SK-N-SH treated with all-trans-retinoic acid at 6 μM for 48 hours (cell line): ENCODE measurements at regions not wholly inside any gene's neighbourhood (a gene's known extent, or its start where the extent isn't known, plus 50 kb on each side); places are given as distances from the start of the nearest gene placed in this dataset.

Experiments used
- ARNTL ChIP-seq: fragments of 450-650 bp; formaldehyde crosslinking; IDR thresholded peaks from 2 replicates; pipeline ENCODE4 v1.5.0; 2020; ENCODE audit warnings: low read depth, mild to moderate bottlenecking, moderate library complexity, borderline replicate concordance
- CREB5 ChIP-seq: fragments of 250-450 bp; sonication (Bioruptor Pico); IDR thresholded peaks from 2 replicates; pipeline ENCODE4 v1.5.1; 2020; ENCODE audit warnings: low read depth, mild to moderate bottlenecking, moderate library complexity
- CSRNP3 ChIP-seq: fragments of 250-450 bp; sonication (Bioruptor Pico); IDR thresholded peaks from 2 replicates; pipeline ENCODE4 v1.5.1; 2021; ENCODE audit warnings: mild to moderate bottlenecking, moderate library complexity
- ESRRG ChIP-seq: fragments of 250-450 bp; sonication (Bioruptor Pico); IDR thresholded peaks from 2 replicates; pipeline ENCODE4 v1.6.1; 2021; ENCODE audit warnings: mild to moderate bottlenecking
- GLIS3 ChIP-seq: fragments of 250-450 bp; sonication (Bioruptor Pico); IDR thresholded peaks from 2 replicates; pipeline ENCODE4 v1.5.0; 2020; ENCODE audit warnings: mild to moderate bottlenecking, moderate library complexity
- PATZ1 ChIP-seq: fragments of 250-450 bp; sonication (Bioruptor Pico); IDR thresholded peaks from 2 replicates; pipeline ENCODE4 v1.8.0; 2020; ENCODE audit warnings: mild to moderate bottlenecking, moderate library complexity, borderline replicate concordance
- PPARA ChIP-seq: fragments of 250-450 bp; sonication (Bioruptor Pico); IDR thresholded peaks from 2 replicates; pipeline ENCODE4 v1.5.0; 2020; ENCODE audit warnings: mild to moderate bottlenecking, borderline replicate concordance
- TCF4 ChIP-seq: fragments of 250-450 bp; sonication (Bioruptor Pico); IDR thresholded peaks from 2 replicates; pipeline ENCODE4 v1.8.0; 2021; ENCODE audit warnings: mild to moderate bottlenecking, moderate library complexity, borderline replicate concordance
- TOX ChIP-seq: fragments of 250-450 bp; sonication (Bioruptor Pico); IDR thresholded peaks from 2 replicates; pipeline ENCODE4 v1.8.0; 2021; ENCODE audit warnings: mild to moderate bottlenecking, moderate library complexity, borderline replicate concordance
- TSHZ2 ChIP-seq: fragments of 250-450 bp; sonication (Bioruptor Pico); IDR thresholded peaks from 2 replicates; pipeline ENCODE4 v1.5.0; 2020; ENCODE audit warnings: mild to moderate bottlenecking, moderate library complexity
- ZFP3 ChIP-seq: fragments of 250-450 bp; sonication (Bioruptor Pico); IDR thresholded peaks from 2 replicates; pipeline ENCODE4 v1.5.0; 2020; ENCODE audit warnings: mild to moderate bottlenecking, moderate library complexity
- ZFP30 ChIP-seq: fragments of 450-650 bp; formaldehyde crosslinking; IDR thresholded peaks from 2 replicates; pipeline ENCODE4 v1.5.0; 2022; ENCODE audit warnings: mild to moderate bottlenecking, moderate library complexity
- ZNF565 ChIP-seq: fragments of 450-650 bp; formaldehyde crosslinking; conservative IDR thresholded peaks from 2 replicates; pipeline ENCODE4 v1.5.0; 2020; ENCODE audit warnings: low read depth, mild to moderate bottlenecking, moderate library complexity
- ZNF8 ChIP-seq: fragments of 450-650 bp; formaldehyde crosslinking; IDR thresholded peaks from 2 replicates; pipeline ENCODE4 v1.5.0; 2020; ENCODE audit warnings: mild to moderate bottlenecking, moderate library complexity

GRCh38 chr6:54028170-54028569 lies 83.1 kb upstream of the MLIP start:
- TF ChIP-seq ZNF565 (CRISPR knock-in tag): no peak
- no peak for TF ChIP-seq ZFP3 (CRISPR knock-in tag)
- no peak for TF ChIP-seq PPARA (CRISPR knock-in tag)
- no peak for TF ChIP-seq TSHZ2 (CRISPR knock-in tag)
- no peak for TF ChIP-seq TCF4
- no peak for TF ChIP-seq PATZ1
- TF ChIP-seq ARNTL: no peak
- TF ChIP-seq CREB5 (CRISPR knock-in tag): no peak
- no peak for TF ChIP-seq ZNF8
- no peak for TF ChIP-seq ZFP30 (CRISPR knock-in tag)
- no peak for TF ChIP-seq TOX (CRISPR knock-in tag)
- TF ChIP-seq GLIS3 (CRISPR knock-in tag): no peak
- TF ChIP-seq CSRNP3 (CRISPR knock-in tag): no peak
- TF ChIP-seq ESRRG (CRISPR knock-in tag): no peak
